MCF 10A (cell line): ENCODE measurements at regions not wholly inside any gene's neighbourhood (a gene's known extent, or its start where the extent isn't known, plus 50 kb on each side); places are given as distances from the start of the nearest gene placed in this dataset.
"Not testable (repeated sequence)": the region's sequence is repeated elsewhere in the genome, so short reads cannot be mapped to it uniquely, and the experiment has no call there.

Source experiments
- BruUV-seq: library from RNA; stranded (reverse); fragments of 400-500 nt; replicated peaks from 2 replicates; lab custom pipeline; 2021; lab: Mats Ljungman, UMichigan
- CTCF ChIA-PET: fragments of 300-600 bp; sonication (Branson Sonifier 250); formaldehyde crosslinking; extraction: SDS; loops from one replicate; lab custom pipeline; 2021; ENCODE audit warnings: antibody characterized with exemption, inconsistent platforms; lab: Yijun Ruan, JAX
- POLR2A ChIA-PET: fragments of 300-600, 350-650 bp; sonication (Branson Sonifier 250); formaldehyde crosslinking; extraction: SDS; loops from one replicate; lab custom pipeline; 2020; ENCODE audit warnings: antibody characterized with exemption, inconsistent platforms; lab: Yijun Ruan, JAX
- DNase-seq: peaks from one replicate; pipeline ENCODE4 v3.0.0-alpha.2; 2018; ENCODE audit not compliant: unreplicated experiment
- H3K27ac Mint-ChIP-seq: one replicate; pipeline ENCODE4 v1.8.0; 2022; ENCODE audit warnings: mild to moderate bottlenecking, low read depth, mixed read lengths; ENCODE audit not compliant: unreplicated experiment
- H3K27me3 Mint-ChIP-seq: one replicate; pipeline ENCODE4 v1.8.0; 2022; ENCODE audit warnings: mixed read lengths; ENCODE audit not compliant: insufficient read depth, unreplicated experiment
- H3K36me3 Mint-ChIP-seq: one replicate; pipeline ENCODE4 v1.8.0; 2022; ENCODE audit warnings: mild to moderate bottlenecking, moderate library complexity, mixed read lengths; ENCODE audit not compliant: insufficient read depth, unreplicated experiment
- H3K4me1 Mint-ChIP-seq: one replicate; pipeline ENCODE4 v1.8.0; 2022; ENCODE audit warnings: mixed read lengths; ENCODE audit not compliant: insufficient read depth, unreplicated experiment
- H3K4me3 Mint-ChIP-seq: one replicate; pipeline ENCODE4 v1.8.0; 2022; ENCODE audit warnings: mild to moderate bottlenecking, moderate library complexity, mixed read lengths; ENCODE audit not compliant: unreplicated experiment
- H3K9me3 Mint-ChIP-seq: one replicate; pipeline ENCODE4 v1.8.0; 2022; ENCODE audit warnings: mixed read lengths; ENCODE audit not compliant: unreplicated experiment
- intact Hi-C: fragments of 100-400 bp; cut with micrococcal nuclease; formaldehyde crosslinking; loops from 2 replicates; pipeline ENCODE4 v1.14.1; 2022
- TF ChIP-seq, protein P1 (sequence below): fragments of 200-600 bp; IDR thresholded peaks from one replicate; pipeline ENCODE4 v1.8.0; 2022; ENCODE audit warnings: antibody characterized with exemption, mild to moderate bottlenecking; ENCODE audit not compliant: unreplicated experiment

DNA sequence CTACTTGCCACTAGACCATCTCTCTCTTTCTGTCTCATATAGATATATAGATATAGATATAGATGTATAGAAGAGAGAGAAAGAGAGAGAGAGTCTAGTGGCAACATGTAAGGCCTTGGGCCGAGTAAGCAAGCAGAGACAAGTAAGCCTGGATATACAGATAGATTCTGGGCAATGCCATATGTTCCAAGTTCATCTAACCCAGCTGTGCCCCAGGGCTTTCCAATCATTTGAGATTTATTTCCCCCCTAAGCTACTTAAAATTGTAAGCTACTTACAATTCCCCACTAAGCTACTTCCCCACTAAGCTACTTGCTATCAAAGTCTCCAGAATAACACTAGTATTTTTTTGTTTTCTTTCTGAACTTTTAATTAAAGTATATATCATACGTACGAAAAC is 1094.1 kb downstream of the DNAJB9 start:
- TF ChIP-seq, protein P1, sequence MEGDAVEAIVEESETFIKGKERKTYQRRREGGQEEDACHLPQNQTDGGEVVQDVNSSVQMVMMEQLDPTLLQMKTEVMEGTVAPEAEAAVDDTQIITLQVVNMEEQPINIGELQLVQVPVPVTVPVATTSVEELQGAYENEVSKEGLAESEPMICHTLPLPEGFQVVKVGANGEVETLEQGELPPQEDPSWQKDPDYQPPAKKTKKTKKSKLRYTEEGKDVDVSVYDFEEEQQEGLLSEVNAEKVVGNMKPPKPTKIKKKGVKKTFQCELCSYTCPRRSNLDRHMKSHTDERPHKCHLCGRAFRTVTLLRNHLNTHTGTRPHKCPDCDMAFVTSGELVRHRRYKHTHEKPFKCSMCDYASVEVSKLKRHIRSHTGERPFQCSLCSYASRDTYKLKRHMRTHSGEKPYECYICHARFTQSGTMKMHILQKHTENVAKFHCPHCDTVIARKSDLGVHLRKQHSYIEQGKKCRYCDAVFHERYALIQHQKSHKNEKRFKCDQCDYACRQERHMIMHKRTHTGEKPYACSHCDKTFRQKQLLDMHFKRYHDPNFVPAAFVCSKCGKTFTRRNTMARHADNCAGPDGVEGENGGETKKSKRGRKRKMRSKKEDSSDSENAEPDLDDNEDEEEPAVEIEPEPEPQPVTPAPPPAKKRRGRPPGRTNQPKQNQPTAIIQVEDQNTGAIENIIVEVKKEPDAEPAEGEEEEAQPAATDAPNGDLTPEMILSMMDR: no peak
- Mint-ChIP-seq H3K36me3 (no peaks in the 10 kb centered on the region), H3K9me3 (no peaks in the 10 kb centered on the region), H3K27me3 (no peaks in the 10 kb centered on the region), H3K4me1 (no peaks in the 10 kb centered on the region), H3K4me3 (no peak overlapping the region), H3K27ac (no peak overlapping the region)
- no TSS peak for BruUV-seq
- ChIA-PET POLR2A (no interaction called here), CTCF (no interaction called here)
- DNase-seq: no peak
- intact Hi-C loops: no loop called here

DNA sequence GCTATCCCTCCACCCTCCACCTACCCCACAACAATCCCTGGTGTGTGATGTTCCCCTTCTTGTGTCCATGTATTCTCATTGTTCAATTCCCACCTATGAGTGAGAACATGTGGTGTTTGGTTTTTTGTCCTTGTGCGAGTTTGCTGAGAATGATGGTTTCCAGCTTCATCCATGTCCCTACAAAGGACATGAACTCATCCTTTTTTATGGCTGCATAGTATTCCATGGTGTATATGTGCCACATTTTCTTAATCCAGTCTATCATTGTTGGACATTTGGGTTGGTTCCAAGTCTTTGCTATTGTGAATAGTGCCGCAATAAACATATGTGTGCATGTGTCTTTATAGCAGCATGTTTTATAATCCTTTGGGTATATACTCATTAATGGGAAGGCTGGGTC is 1117.6 kb downstream of the DNAJB9 start:
- H3K4me3 Mint-ChIP-seq, CTCF ChIA-PET, POLR2A ChIA-PET, H3K36me3 Mint-ChIP-seq, intact Hi-C loops, DNase-seq, H3K27me3 Mint-ChIP-seq, BruUV-seq, H3K9me3 Mint-ChIP-seq, H3K4me1 Mint-ChIP-seq, H3K27ac Mint-ChIP-seq: not testable (repeated sequence)

DNA sequence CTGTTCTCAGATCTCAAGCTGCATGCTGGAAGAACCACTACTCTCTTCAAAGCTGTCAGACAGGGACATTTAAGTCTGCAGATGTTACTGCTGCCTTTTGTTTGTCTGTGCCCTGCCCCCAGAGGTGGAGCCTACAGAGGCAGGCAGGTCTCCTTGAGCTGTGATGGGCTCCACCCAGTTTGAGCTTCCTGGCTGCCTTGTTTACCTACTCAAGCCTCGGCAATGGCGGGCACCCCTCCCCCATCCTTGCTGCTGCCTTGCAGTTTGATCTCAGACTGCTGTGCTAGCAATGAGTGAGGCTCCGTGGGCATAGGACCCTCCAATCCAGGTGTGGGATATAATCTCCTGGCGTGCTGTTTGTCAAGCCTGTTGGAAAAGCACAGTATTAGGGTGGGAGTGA is 1122.9 kb downstream of the DNAJB9 start:
- POLR2A ChIA-PET, CTCF ChIA-PET, DNase-seq, H3K4me1 Mint-ChIP-seq, H3K4me3 Mint-ChIP-seq, H3K27ac Mint-ChIP-seq, H3K36me3 Mint-ChIP-seq, BruUV-seq, intact Hi-C loops: not testable (repeated sequence)
- Mint-ChIP-seq H3K9me3 (peaks cover 11% of the 10 kb centered on the region), H3K27me3 (peaks cover 19% of the 10 kb centered on the region)

DNA sequence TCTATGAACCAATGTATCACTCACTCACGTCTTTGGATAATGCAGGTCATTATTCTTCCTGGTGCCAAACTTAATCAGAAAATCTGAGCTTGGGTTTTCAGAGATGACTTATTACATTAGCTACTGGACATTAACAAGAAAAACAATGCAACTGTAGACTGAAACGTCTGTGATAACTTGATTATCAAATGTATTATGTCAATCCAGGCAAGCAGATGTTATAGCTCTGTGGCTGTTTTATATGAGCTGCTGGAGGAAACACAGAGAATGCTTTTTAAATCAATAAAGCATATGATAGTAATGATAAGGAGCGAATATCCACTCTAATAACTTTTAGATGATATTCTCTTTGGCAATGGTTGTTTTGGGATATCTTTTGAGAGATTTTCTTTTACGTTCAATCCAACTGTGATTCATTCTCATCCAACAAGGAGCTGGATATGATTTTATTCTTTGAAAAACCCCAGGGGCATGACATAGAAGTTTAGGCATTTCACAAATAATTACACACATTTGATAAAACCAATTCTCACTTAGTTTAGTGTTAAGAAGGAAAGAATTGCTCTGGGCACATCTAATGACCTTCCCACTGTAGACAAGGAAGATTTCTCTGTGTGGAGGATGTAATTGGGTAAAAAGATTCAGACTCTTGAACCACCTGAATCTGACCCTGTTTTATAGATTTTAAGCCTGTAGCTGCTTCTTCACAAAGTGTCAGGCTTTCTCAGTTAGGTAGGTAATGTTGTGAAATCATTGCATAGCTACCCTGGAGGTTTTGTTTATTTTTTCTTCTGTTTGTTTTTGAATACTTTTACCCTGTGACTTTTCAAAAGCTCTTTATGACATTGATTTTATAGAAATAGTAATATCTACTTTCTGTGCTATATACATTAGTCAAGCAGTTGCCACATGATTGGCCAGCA is 1124.7 kb downstream of the DNAJB9 start:
- intact Hi-C loops: no loop called here
- Mint-ChIP-seq H3K27ac (no peak overlapping the region), H3K4me1 (no peaks in the 10 kb centered on the region), H3K27me3 (peaks cover 19% of the 10 kb centered on the region), H3K4me3 (no peak overlapping the region), H3K9me3 (peaks cover 11% of the 10 kb centered on the region), H3K36me3 (no peaks in the 10 kb centered on the region)
- no peak for DNase-seq
- no TSS peak for BruUV-seq
- POLR2A ChIA-PET: no interaction called here
- CTCF ChIA-PET: no interaction called here
- TF ChIP-seq, protein P1: no peak

DNA sequence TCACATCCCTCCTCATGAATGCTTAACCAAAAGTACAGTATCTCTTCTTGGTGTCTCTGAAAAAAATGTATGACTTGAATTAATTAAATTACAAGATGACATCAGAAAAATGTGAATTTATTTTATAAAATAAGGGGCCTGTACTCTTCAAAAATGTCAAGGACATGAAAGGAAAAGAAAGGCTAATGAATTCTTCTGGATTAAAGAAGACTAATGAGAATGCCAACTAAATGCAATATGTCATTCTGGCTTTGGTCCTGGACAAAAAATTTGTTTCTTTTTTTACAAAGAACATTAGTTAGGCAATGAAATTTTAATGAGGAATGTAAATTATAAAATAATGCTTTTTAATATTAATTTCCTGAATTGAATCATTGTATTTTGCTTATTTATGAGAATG is 1125.7 kb downstream of the DNAJB9 start:
- intact Hi-C loops: no loop called here
- Mint-ChIP-seq H3K27me3 (peaks cover 19% of the 10 kb centered on the region), H3K9me3 (peaks cover 11% of the 10 kb centered on the region), H3K27ac (no peak overlapping the region), H3K4me1 (no peaks in the 10 kb centered on the region), H3K4me3 (no peak overlapping the region), H3K36me3 (no peaks in the 10 kb centered on the region)
- DNase-seq: no peak
- POLR2A ChIA-PET: no interaction called here
- TF ChIP-seq, protein P1: no peak
- CTCF ChIA-PET: no interaction called here
- no TSS peak for BruUV-seq
